ENCODE measurements at regions not wholly inside any gene's neighbourhood (a gene's known extent, or its start where the extent isn't known, plus 50 kb on each side); places are given as distances from the start of the nearest gene placed in this dataset.

DNA sequence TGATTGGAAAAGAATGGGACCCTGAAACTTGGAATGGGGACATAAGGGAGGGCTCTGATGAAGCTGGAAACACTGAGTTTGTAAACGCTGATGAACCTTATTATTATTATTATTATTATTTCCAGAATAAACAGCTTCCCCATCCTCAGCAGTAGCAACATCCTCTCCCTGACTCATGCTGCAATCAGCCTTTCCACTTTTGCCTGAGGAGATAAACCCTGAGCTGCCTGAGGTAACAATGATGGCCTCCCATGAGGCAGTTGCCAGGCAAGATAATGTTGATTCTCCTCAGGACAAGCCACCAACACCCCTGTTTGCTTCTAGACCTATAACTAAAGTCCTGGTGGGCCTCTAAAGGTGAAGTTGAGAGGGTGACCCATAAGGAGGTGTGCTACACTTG is 139.2 kb upstream of the ATP10B start:
- Histone ChIP-seq H3K27me3 (replicated peaks; ENCODE audit: control insufficient read depth, insufficient read depth, low read length) (no peaks in the 10 kb centered on the region), H3K36me3 (ENCODE audit: control insufficient read depth, insufficient read depth, low read length) (no peaks in the 10 kb centered on the region), H3K4me3 (replicated peaks; ENCODE audit: low read depth, low read length) (no peak overlapping the region)
- DNase-seq (ENCODE audit: extremely low read depth, insufficient read length): no peak
- TF ChIP-seq, protein P1, sequence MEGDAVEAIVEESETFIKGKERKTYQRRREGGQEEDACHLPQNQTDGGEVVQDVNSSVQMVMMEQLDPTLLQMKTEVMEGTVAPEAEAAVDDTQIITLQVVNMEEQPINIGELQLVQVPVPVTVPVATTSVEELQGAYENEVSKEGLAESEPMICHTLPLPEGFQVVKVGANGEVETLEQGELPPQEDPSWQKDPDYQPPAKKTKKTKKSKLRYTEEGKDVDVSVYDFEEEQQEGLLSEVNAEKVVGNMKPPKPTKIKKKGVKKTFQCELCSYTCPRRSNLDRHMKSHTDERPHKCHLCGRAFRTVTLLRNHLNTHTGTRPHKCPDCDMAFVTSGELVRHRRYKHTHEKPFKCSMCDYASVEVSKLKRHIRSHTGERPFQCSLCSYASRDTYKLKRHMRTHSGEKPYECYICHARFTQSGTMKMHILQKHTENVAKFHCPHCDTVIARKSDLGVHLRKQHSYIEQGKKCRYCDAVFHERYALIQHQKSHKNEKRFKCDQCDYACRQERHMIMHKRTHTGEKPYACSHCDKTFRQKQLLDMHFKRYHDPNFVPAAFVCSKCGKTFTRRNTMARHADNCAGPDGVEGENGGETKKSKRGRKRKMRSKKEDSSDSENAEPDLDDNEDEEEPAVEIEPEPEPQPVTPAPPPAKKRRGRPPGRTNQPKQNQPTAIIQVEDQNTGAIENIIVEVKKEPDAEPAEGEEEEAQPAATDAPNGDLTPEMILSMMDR (IDR thresholded peaks at IDR 0.05; ENCODE audit: insufficient read depth, low read length, poor library complexity, severe bottlenecking): no peak

GRCh38 chr5:160979385-160979784 is 127.4 kb upstream of the ATP10B start:
- DNase-seq (ENCODE audit: extremely low read depth, insufficient read length): no peak
- Histone ChIP-seq H3K36me3 (ENCODE audit: control insufficient read depth, insufficient read depth, low read length) (no peaks in the 10 kb centered on the region), H3K4me3 (replicated peaks; ENCODE audit: low read depth, low read length) (no peak overlapping the region), H3K27me3 (replicated peaks; ENCODE audit: control insufficient read depth, insufficient read depth, low read length) (no peaks in the 10 kb centered on the region)
- TF ChIP-seq, protein P1 (IDR thresholded peaks at IDR 0.05; ENCODE audit: insufficient read depth, low read length, poor library complexity, severe bottlenecking): no peak

DNA sequence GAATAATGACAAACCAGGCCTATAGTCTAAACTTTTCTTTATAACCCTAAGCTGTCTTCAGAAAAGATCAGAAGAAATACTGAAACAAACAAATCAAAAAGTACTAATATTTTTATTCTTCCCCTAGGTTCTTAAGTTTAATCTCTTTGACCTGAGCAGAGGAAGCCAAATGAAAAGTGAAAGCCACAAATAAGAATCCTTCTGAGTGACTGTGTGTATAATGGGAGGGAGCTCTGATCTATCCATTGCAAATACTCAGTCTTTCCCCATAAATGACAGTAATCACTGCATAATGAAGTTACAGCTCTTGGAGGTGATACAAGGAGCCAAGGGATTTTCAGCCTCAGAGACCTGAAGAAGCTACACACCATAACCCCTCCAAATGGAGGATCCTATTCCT is 126.9 kb upstream of the ATP10B start:
- Histone ChIP-seq H3K36me3 (ENCODE audit: control insufficient read depth, insufficient read depth, low read length) (no peaks in the 10 kb centered on the region), H3K27me3 (replicated peaks; ENCODE audit: control insufficient read depth, insufficient read depth, low read length) (no peaks in the 10 kb centered on the region)

DNA sequence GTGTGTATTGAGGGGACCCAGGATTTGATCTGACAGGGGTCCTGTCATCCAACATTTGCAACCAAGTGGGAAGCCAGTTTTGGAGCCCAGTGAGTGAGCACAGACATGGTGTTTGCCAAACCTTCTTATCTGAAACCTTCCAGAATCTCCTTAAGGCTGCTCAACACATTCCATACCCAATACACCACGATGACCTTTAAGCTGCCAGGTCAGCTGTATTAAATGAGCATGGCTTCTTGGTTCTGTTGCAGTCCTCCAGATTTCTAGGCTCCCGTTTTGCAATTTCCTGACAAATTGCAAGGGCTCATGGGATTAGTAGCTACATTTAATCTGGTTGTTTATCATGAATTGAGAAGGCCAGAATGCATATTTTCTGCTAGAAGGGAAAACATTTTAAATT is 124.2 kb upstream of the ATP10B start:
- no peak for DNase-seq (ENCODE audit: extremely low read depth, insufficient read length)
- no peaks in the 10 kb centered on the region for H3K27me3 ChIP-seq (replicated peaks; ENCODE audit: control insufficient read depth, insufficient read depth, low read length)
- TF ChIP-seq, protein P1 (IDR thresholded peaks at IDR 0.05; ENCODE audit: insufficient read depth, low read length, poor library complexity, severe bottlenecking): no peak

More for the DNA sequence above, 126.9 kb upstream of the ATP10B start:
- TF ChIP-seq, protein P1 (IDR thresholded peaks at IDR 0.05; ENCODE audit: insufficient read depth, low read length, poor library complexity, severe bottlenecking): no peak
- no peak overlapping the region for H3K4me3 ChIP-seq (replicated peaks; ENCODE audit: low read depth, low read length)
- DNase-seq (ENCODE audit: extremely low read depth, insufficient read length): no peak

DNA sequence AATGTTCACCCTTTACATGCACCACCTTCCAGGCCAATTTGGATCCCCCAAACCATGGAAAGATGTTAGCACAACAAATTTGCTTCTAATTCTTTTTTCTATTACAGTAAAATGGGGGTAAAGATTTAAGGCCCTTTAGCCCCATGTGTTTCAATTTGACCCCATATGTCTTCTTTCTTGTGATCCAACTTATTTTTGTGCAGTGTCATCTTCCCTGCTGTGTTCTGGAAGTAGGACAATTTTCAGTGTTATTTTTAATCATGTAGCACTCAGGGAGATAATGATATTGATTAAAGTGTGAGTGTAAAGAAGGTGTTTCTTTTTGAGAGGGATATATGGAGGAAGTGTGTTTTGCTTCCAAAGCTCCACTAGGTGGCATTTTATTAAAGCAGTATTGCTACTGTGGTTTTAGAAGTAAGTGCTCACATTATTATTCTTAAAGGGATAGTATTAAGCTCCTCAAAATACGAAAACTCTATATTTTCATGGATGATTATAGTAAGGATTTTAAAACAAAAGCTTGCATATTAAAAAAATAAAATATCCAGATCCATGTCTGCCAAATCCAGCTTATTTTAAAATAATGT is 118.7 kb upstream of the ATP10B start:
- DNase-seq (ENCODE audit: extremely low read depth, insufficient read length): no peak
- H3K27me3 ChIP-seq (replicated peaks; ENCODE audit: control insufficient read depth, insufficient read depth, low read length): no peaks in the 10 kb centered on the region

More for the DNA sequence above, 124.2 kb upstream of the ATP10B start:
- Histone ChIP-seq H3K4me3 (replicated peaks; ENCODE audit: low read depth, low read length) (no peak overlapping the region), H3K36me3 (ENCODE audit: control insufficient read depth, insufficient read depth, low read length) (no peaks in the 10 kb centered on the region)

More for the DNA sequence above, 118.7 kb upstream of the ATP10B start:
- Histone ChIP-seq H3K36me3 (ENCODE audit: control insufficient read depth, insufficient read depth, low read length) (no peaks in the 10 kb centered on the region), H3K4me3 (replicated peaks; ENCODE audit: low read depth, low read length) (no peak overlapping the region)
- TF ChIP-seq, protein P1 (IDR thresholded peaks at IDR 0.05; ENCODE audit: insufficient read depth, low read length, poor library complexity, severe bottlenecking): peak; percentile 44

All from GM06990 (cell line).